Activated T-cell treated with anti-CD3 and anti-CD28 coated beads, Interleukin-2, amount 50 U/mL, for 72 hours (primary cell): ENCODE measurements at regions not wholly inside any gene's neighbourhood (a gene's known extent, or its start where the extent isn't known, plus 50 kb on each side); places are given as distances from the start of the nearest gene placed in this dataset.

Experiments used
- ATAC-seq, 2 donors: fragments of 150-1000 bp; cut with Tn5 transposase; replicated peaks in 1 of 2; 2 replicates each; pipeline ENCODE4 v1.10.0; 2021; ENCODE audit warnings: moderate library complexity in 2 of 2, mild to moderate bottlenecking in 1 of 2
- DNase-seq, 2 donors: peaks; one replicate each; pipeline ENCODE4 v3.0.0; 2021 to 2022; ENCODE audit warnings: mixed read lengths in 1 of 2
- H3K27ac Mint-ChIP-seq: one replicate; pipeline ENCODE4 v1.8.0; 2022; ENCODE audit warnings: mild to moderate bottlenecking, moderate library complexity, mixed read lengths
- H3K27me3 Mint-ChIP-seq: one replicate; pipeline ENCODE4 v1.8.0; 2022; ENCODE audit warnings: low read depth, mixed read lengths
- H3K36me3 Mint-ChIP-seq, 2 donors: one replicate each; pipeline ENCODE4 v1.8.0; 2022; ENCODE audit warnings: mixed read lengths in 2 of 2, mild to moderate bottlenecking in 1 of 2; ENCODE audit not compliant: insufficient read depth in 2 of 2
- H3K4me1 Mint-ChIP-seq: one replicate; pipeline ENCODE4 v1.8.0; 2022; ENCODE audit warnings: low read depth, mixed read lengths
- H3K4me3 Mint-ChIP-seq, 2 donors: one replicate each; pipeline ENCODE4 v1.8.0; 2022; ENCODE audit warnings: mild to moderate bottlenecking in 2 of 2, mixed read lengths in 2 of 2, moderate library complexity in 2 of 2
- H3K9me3 Mint-ChIP-seq, 2 donors: one replicate each; pipeline ENCODE4 v1.8.0; 2022; ENCODE audit warnings: mixed read lengths in 2 of 2

DNA sequence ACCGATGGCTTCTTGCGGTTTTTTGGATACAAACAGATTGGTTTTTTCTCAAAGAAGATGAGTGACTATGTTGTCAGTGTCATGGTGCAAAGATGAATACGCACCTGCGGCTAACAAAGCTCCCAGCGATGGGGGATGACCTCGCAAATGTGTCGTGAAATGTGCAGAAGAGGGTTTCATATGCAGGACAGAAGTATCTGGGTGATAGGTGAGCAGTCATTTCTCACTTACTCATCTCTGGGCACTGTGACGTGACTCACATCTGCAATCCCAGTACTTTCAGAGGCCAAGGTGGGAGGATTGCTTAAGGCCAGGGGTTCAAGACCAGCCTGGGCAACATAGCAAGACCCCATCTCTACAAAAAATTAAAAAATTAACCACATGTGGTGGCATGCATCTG, 216.3 kb downstream of the ERMARD start:
- Mint-ChIP-seq H3K27me3 (peaks cover 6% of the 10 kb centered on the region), H3K9me3 (no peaks in the 10 kb centered on the region), H3K4me3 (no peak overlapping the region), H3K36me3 (no peaks in the 10 kb centered on the region), H3K4me1 (peaks cover 4% of the 10 kb centered on the region), H3K27ac (no peak overlapping the region)
- ATAC-seq (peak; percentile 76 to 88), DNase-seq (peak; percentile 31 to 32)

DNA sequence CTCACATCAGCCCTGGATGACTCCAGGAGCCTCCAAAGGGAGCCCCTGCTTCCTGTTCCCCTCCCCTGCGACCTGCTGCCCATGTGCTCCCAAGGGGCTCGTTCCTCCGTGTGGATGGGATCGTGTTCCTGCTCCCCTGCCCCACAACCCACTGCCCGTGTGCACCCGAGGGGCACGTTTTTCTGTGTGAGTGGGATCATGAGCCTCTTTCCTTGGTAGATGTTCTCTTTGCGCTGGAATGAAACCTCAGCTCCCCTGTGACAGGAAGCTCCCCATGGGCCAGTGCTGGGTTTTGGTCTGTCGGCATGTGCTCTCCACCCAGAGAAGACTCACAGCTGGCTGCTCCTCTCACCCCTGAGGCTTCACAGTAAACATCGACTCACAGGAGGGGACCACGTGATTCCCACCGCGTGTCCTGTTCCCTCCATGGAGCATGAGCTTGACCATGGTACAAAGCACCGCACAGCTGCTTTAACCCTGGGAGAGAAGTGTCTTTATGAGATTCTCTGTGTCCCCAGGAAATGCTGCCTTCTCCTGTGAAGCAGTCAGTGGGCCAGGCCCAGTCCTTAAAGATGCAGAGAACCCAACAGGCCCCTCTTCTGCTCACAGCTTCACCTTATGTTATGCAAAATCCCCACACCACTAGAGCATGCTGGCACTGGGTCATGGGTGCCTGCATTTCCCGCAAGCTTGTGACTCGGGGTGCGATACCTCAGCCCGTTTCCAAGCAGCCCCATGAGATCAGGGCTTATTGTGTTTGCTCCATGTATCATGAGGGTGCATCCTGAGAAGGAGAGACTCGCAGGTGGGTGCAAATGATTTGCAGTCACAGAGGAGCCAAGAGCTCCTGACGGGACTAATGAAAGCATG, 215.1 kb downstream of the ERMARD start:
- Mint-ChIP-seq H3K9me3 (no peaks in the 10 kb centered on the region), H3K36me3 (no peaks in the 10 kb centered on the region), H3K27me3 (peaks cover 7% of the 10 kb centered on the region), H3K4me3 (no peak overlapping the region), H3K4me1 (peaks cover 4% of the 10 kb centered on the region), H3K27ac (no peak overlapping the region)
- ATAC-seq = peak in 1 of 2 donors; percentile 22
- DNase-seq = no peak

DNA sequence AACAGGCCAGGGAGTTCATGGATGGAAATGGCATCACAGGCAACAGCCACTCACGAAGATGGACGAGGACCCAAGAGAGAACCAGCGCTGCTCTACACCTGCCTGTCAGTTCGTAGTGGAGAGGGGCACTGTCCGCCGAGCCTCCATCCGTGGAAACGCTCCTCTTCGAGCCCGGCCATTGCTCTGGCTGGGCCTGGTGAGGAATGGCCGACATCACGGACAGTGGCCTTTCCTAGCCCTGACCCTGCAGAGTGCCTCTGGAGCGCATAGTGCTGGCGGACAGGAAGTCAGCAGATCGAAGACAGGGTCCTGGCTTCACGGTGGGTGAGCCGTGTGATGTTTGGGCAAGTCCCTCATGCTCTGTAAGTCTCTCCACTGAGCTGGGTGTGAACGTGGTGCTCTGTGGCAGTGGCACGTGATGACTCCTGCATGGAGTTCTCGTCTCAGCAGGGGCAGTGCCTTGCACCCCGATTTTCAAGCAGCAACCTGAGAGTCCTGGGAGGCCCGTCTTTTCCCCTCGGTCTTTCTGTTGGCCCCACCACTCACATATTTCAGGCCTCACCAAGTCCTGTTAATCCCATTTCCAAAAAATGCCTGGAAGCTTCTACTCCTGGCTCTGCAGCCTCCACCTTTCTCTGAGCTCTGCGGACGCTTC, 214.4 kb downstream of the ERMARD start:
- Mint-ChIP-seq H3K9me3 (no peaks in the 10 kb centered on the region), H3K4me3 (no peak overlapping the region), H3K27ac (no peak overlapping the region), H3K27me3 (peaks cover 14% of the 10 kb centered on the region), H3K4me1 (peaks cover 4% of the 10 kb centered on the region), H3K36me3 (no peaks in the 10 kb centered on the region)
- DNase-seq = no peak
- ATAC-seq = no peak

DNA sequence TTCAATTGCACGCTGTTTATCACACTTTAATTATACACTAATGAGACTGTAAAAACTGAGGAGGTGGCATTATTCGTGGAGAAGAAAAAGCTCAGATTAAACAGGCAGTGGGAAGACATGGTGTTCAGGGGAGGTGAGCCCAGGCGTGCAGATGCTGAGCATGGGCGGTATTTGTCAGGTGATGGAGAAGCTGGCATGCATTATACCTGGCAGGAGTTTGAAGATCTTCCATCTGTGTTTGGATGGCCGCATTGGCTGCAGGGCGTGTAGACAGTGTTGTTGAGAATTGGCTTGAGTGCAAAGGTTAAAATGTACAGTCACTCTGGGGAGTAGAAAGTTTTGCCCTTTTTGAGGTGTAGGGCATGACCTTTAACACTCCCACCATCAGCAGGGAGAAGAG, 213.8 kb downstream of the ERMARD start:
- H3K36me3 Mint-ChIP-seq = no peaks in the 10 kb centered on the region
- ATAC-seq (no peak), DNase-seq (no peak)
- H3K4me1 Mint-ChIP-seq = peaks cover 4% of the 10 kb centered on the region
- no peak overlapping the region for H3K27ac Mint-ChIP-seq
- no peaks in the 10 kb centered on the region for H3K9me3 Mint-ChIP-seq
- no peak overlapping the region for H3K4me3 Mint-ChIP-seq
- peaks cover 14% of the 10 kb centered on the region for H3K27me3 Mint-ChIP-seq

DNA sequence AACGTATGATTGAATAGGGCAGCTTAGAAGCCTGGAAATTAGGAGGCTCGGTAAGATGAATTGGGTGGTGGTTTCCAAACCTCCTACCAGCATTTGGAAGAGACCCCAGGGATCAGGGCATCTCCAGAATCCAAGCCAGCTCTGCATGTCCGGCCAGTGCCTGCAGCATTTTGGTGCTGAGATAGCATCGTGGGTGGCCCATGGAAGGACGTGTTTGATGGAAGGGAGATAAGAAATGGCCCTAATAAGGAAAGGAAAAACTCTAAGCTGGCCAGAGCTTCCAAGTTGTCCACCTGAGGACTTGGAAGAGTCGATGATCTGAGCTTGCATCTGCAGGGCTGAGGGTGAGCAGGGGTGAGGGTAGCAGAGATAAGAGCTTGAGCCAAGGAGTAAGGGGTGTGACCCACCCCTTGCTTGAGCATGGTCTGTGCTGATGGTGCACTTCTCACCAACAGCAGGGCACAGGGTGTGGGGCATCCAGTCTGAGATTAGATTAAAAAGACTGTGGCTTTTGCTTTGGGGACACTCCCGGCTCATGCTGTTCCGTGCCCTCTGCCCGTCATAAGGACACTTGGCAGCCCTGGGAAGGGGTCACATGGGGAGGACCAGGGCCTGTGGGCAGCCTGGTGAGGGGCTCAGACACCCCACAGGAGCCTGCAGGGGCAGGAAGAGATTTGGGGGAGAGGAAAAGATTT, 213.2 kb downstream of the ERMARD start:
- Mint-ChIP-seq H3K9me3 (no peaks in the 10 kb centered on the region), H3K4me3 (no peak overlapping the region), H3K4me1 (peaks cover 4% of the 10 kb centered on the region), H3K36me3 (no peaks in the 10 kb centered on the region), H3K27ac (no peak overlapping the region), H3K27me3 (peaks cover 14% of the 10 kb centered on the region)
- DNase-seq = no peak
- ATAC-seq = no peak

DNA sequence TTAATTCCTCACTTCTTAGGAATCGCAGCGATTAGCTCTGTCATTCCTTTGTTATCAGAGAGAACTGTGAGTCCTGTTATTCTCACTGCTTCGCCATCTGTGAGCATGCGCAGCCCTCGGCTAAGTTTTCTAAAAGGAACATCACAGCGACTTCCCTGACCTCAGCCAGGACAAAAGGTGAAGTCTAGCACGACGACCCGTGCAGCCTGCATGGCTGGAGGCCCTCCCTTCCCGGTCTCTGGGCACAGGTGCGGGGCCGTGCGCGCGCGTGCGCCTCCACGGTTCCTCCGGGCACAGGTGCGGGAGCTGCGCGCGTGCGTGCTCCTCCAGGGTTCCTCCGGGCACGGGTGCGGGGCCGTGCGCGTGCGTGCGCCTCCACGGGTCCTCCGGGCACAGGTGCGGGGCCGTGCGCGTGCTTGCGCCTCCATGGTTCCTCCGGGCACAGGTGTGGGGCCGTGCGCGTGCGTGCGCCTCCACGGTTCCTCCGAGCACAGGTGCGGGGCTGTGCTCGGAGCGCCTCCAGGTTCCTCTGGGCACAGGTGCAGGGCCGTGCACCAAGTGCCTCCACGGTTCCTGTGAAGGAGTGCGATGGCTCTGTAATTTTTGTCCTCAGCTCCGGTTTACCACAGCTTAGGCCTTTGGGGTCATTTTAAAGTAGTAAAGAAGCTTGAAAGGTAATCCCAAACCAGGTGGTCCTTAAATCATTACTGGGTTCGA, 212.3 kb downstream of the ERMARD start:
- H3K4me1 Mint-ChIP-seq = peaks cover 4% of the 10 kb centered on the region
- ATAC-seq (no peak), DNase-seq (no peak)
- no peaks in the 10 kb centered on the region for H3K36me3 Mint-ChIP-seq
- no peak overlapping the region for H3K4me3 Mint-ChIP-seq
- H3K27me3 Mint-ChIP-seq = peaks cover 14% of the 10 kb centered on the region
- H3K27ac Mint-ChIP-seq = no peak overlapping the region
- no peaks in the 10 kb centered on the region for H3K9me3 Mint-ChIP-seq

DNA sequence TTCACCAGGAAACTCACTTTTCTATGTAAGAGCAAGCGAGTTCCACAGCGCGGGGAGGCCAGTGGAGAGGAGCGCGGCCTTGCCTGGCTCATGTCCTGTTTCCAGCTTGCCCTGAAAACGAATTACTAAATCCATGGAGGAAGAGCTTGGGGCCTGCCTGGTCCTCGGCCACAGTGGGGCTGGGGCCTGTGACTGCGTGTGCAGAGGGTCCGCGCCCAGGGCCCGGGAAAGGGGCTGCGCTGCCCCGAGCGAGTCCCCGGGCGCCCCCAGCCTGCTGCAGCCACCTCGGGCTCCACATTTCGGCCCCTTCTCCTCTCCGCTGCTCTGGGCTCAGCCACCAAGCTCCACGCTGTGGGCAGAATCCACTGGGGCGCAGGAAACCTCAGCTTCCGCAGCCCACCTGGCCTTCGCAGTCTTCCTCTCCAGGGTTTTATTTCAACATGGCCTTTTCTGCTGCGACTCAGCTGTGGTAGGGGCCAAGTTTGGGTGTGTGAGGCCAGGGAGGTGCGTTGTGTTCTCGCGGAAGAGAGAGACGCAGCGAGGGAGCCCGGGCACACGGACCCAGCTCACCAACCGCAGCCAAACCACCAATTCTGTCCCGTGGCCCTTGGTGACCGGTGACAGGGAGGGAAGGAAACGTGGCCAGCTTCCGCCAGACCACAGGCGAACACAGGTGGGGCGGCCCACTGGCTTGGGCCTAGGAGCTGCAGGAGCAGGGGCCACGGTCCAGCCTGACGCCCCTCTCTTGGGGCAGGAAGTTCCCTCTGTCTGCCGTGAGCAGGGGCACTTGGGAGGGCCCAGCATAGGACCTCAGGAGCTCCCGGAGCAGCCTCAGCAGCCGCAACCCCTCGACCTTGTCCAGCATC, 211.4 kb downstream of the ERMARD start:
- Mint-ChIP-seq H3K4me3 (peak overlapping the region; percentile 31 to 58), H3K9me3 (no peaks in the 10 kb centered on the region), H3K4me1 (peaks cover 4% of the 10 kb centered on the region), H3K36me3 (no peaks in the 10 kb centered on the region), H3K27ac (no peak overlapping the region), H3K27me3 (peaks cover 14% of the 10 kb centered on the region)
- DNase-seq = no peak
- ATAC-seq = no peak

DNA sequence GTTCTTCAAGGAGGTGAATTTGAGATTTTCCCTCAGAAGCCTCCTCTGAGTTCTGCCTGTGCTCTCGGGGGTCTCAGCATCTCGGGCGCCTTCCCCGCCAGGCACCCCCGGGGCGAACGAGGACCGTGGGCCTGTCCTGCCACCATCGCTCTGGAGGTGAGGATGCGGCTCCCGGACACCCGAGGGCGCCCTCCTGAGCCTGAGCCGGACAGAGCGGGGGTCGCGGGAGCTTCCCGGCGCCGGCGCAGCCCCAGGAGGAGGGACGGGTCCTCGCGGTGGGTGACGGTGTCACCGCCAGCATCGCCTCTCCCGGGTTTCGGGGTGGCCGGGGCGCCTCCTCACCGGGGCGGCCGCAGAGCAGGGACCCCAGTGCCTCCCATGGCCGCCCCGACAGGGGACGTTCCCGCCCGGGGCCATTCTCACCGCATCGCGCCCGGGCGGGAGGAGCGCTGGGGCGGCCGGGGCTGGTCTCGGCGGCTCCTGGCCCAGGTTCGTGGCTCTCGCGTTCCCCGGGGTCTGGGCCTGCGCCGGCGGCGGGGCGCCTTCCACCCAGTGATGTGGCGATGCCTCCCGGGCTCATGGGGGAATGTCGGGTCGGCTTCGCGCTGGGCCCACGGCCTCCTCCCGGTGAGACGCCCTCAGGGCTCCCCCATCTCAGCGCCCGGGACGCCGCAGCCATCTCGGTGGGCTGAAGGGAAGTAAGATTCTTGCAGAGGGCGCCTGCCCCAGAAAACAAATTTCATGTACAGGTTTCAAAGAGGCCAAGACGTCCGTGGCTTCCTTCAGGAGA, 210.5 kb downstream of the ERMARD start:
- peaks cover 14% of the 10 kb centered on the region for H3K27me3 Mint-ChIP-seq
- no peaks in the 10 kb centered on the region for H3K4me1 Mint-ChIP-seq
- H3K9me3 Mint-ChIP-seq = no peaks in the 10 kb centered on the region
- H3K4me3 Mint-ChIP-seq = peak overlapping the region; percentile 42 to 63
- H3K36me3 Mint-ChIP-seq = no peaks in the 10 kb centered on the region
- ATAC-seq = peak; percentile 58 to 64
- H3K27ac Mint-ChIP-seq = no peak overlapping the region
- DNase-seq = peak; percentile 35 to 38

DNA sequence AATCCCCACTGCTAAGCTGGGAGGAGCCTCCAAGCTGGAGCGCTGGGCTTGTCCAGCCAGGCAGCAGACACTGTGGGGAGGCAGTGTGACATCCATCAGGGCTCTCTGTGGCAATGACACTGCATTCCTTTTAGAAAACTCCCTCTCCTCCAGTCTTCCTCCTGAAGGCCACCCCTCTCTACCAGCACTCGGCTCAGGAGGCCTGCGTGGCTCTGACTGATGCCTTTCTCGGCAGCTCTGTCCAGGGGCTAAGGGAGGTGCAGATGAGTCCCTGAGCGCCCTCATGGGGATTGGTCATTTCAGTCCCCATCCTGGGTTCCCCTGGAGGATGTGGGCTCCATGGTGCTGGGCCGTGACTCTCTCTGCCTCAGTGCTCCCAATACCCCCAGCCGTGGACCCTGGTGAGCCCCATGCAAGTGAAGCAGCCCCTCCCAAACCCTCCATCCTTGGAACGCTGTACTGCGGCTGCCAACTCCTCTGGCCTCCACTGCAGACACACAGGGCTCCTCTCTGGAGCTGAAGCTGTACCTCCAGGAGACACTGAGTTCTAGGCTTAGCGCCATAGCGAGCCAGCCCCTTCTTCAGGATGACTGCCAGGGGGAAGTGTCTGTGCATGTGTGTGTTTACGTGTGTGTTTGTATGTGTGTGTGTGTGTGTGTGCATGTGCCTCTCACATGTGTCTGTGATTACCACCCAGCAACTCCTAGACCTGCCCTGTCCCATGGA, 209.6 kb downstream of the ERMARD start:
- H3K4me1 Mint-ChIP-seq = no peaks in the 10 kb centered on the region
- peak overlapping the region; percentile 42 to 63 for H3K4me3 Mint-ChIP-seq
- DNase-seq (no peak), ATAC-seq (no peak)
- H3K27ac Mint-ChIP-seq = no peak overlapping the region
- peaks cover 14% of the 10 kb centered on the region for H3K27me3 Mint-ChIP-seq
- H3K36me3 Mint-ChIP-seq = no peaks in the 10 kb centered on the region
- H3K9me3 Mint-ChIP-seq = no peaks in the 10 kb centered on the region

DNA sequence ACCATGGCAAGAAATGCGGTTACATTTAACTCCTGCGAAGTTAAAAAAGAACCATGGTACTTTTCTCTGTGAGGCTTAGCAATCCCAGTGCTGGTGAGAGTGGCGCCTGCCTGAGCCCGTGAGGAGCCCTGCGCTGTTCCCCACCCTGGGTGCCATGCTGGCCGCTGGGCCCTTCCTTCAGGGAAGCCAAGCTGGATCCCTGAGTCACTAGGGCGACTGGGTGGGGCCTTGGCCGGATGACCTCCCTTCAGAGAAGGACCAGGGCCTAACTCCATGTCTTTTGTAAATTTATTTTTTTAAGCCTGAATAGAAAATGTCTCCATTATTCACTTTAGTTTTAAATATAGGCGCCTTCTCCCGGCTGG, 209.1 kb downstream of the ERMARD start:
- no peaks in the 10 kb centered on the region for H3K4me1 Mint-ChIP-seq
- H3K9me3 Mint-ChIP-seq = no peaks in the 10 kb centered on the region
- no peaks in the 10 kb centered on the region for H3K36me3 Mint-ChIP-seq
- peaks cover 14% of the 10 kb centered on the region for H3K27me3 Mint-ChIP-seq
- no peak for DNase-seq
- H3K4me3 Mint-ChIP-seq = no peak overlapping the region
- ATAC-seq = no peak
- H3K27ac Mint-ChIP-seq = no peak overlapping the region

DNA sequence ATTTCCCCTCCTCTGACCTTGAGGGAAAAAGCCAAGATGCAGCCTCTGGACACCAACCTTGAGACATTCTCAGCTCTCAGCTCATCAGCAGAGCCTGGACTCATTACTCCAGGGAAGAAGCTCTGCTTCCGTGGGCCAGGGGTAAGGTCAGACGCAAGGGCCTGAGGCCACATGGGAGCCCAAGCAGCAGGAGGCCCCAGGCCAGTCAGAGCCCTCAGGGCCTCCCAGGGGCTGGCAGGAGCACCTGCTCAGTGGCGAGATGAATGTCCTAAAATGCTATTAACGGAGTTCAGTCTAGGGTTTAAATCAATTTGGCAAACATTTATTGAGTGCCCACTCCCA, 208.6 kb downstream of the ERMARD start:
- Mint-ChIP-seq H3K27me3 (peaks cover 14% of the 10 kb centered on the region), H3K27ac (no peak overlapping the region), H3K9me3 (no peaks in the 10 kb centered on the region), H3K4me1 (no peaks in the 10 kb centered on the region), H3K4me3 (no peak overlapping the region), H3K36me3 (no peaks in the 10 kb centered on the region)
- DNase-seq (no peak), ATAC-seq (no peak)
